ENCODE measurements at regions not wholly inside any gene's neighbourhood (a gene's known extent, or its start where the extent isn't known, plus 50 kb on each side); places are given as distances from the start of the nearest gene placed in this dataset.
"Not testable (repeated sequence)": the region's sequence is repeated elsewhere in the genome, so short reads cannot be mapped to it uniquely, and the experiment has no call there.

DNA sequence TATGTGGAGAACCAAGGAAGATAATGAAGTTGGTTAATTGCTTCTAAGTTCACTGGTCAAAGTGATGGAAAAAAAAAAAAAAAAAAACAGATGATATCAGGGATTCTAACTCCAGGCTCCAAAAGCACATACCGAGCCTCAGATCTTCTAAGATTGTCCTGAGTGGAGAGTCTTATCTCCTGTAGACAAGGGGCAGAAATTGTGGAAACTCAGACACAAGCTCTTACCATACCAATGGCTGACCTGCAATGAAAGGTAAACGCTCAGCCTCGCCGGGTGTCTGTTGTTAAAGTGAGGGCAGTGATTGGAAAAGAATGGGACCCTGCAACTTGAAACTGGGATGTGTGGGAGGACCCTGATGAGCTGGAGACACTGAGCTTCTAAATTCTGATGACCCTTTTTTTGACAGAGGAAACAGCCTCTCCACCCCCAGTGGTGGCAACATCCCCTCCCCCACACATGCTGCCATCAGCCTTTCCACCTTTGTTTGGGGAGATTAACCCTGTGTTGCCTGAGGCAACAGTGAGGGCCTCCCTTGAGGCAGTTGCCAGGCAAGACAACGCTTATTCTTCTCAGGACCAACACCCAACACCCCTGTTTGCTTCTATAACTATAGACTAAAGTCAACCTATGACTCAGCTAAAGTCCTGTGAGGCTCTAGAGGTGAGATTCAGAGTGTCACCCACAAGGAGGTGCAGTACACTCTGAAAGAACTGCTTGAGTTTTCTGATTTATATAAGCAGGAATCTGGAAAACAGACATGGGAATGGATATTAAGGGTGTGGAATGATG, 154.0 kb downstream of the THBS2 start:
- DNase-seq = no peak

DNA sequence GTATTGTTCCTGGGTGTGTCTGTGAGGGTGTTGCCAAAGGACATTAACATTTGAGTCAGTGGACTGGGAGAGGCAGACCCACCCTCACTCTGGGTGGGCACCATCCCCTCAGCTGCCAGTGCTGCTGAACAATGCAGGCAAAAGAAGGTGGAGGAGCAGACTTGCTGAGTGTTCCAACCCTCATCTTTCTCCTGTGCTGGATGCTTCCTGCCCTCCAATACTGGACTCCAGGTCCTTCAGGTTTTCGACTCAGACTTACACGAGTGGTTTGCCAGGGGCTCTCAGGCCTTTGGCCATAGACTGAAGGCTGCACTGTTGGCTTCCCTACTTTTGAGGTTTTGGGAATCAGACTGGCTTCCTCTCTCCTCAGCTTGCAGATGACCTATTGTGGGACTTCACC, 155.0 kb downstream of the THBS2 start:
- DNase-seq = not testable (repeated sequence)

- DNase-seq = no peak
These were observed 155.5 kb downstream of the THBS2 start for GRCh38 chr6:169098116-169098515.

DNA sequence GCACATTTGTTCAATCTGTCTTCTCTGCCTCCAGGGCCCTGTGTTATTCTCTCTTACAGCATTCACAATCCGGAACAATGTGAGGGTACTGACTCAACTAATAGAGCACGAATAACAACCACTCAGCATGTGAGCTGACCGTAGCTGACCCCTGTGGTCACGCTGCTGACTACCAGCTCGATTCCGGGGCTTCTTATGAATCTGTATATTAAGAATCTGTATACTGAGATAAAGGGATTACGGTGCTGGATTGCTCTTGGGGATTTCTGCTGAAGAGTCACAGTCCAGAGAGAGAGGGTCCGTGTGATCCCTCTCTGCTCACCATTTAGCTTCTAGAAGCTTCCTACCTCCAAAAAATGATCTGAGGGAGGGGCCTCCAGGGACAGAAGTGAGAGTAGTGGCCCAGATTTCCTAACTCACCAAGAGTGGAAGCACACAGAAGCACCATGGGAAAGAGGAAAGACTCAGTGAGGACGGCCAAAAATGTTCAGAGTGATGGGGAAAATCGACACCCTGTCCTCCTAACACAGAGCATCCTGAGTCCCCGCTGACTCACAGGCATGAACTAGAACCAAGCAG, 156.2 kb downstream of the THBS2 start:
- no peak for DNase-seq

GRCh38 chr6:169096388-169096787, 157.3 kb downstream of the THBS2 start:
- DNase-seq = no peak

GRCh38 chr6:169095153-169095552, 158.5 kb downstream of the THBS2 start:
- no peak for DNase-seq

- DNase-seq = no peak
These were observed 159.1 kb downstream of the THBS2 start for GRCh38 chr6:169094552-169094950.

GRCh38 chr6:169093770-169094551, 159.7 kb downstream of the THBS2 start:
- DNase-seq = no peak

GRCh38 chr6:169093066-169093723, 160.5 kb downstream of the THBS2 start:
- no peak for DNase-seq

GRCh38 chr6:169092375-169092774, 161.3 kb downstream of the THBS2 start:
- no peak for DNase-seq

DNA sequence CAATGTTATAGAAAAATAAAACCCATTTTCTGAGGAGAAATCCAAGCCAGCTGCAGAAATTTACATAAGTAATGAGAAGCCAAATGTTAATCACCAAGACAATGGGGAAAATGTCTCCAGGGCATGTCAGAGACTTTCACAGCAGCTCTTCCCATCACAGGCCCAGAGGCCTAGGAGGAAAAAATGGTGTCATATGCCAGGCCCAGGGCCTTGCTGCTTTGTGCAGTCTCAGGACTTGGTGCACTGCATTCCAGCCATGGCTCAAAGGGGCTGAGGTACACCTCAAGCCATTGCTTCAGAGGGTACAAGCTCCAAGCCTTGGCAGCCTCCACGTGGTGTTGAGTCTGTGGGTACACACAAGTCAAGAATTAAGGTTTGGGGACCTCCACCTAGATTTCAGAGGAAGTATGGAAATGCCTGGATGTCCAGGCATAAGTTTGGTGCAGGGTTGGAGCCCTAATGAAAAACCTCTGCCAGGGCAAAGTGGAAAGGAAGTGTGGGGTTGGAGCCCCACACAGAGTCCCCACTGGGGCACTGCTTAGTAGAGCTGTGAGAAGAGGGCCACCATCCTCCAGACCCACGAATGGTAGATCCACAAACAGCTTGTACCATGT, 163.0 kb downstream of the THBS2 start:
- DNase-seq = not testable (repeated sequence)

DNA sequence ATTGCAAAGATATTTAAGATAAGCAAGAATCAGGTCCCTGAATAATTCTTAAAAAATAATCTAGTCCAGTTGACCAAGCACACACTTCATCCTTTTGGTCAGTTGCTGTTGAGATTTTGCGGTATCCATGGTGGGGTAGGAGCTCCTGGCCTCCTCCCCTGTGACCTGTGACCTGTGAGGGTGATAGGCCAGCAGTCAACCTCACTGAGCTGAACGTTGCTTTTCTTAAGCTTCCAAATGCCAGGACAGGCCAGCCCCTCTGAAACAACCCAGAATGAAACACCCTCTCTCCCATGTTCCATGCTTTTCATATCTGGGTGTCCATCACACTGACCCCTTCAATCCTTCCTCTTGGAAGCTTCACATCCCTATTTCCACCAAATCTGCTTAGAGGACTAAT, 164.9 kb downstream of the THBS2 start:
- DNase-seq = no peak

- DNase-seq = no peak
These were observed 166.1 kb downstream of the THBS2 start for GRCh38 chr6:169087443-169088041.

- not testable (repeated sequence) for DNase-seq
These were observed 167.0 kb downstream of the THBS2 start for GRCh38 chr6:169086616-169087015.

DNA sequence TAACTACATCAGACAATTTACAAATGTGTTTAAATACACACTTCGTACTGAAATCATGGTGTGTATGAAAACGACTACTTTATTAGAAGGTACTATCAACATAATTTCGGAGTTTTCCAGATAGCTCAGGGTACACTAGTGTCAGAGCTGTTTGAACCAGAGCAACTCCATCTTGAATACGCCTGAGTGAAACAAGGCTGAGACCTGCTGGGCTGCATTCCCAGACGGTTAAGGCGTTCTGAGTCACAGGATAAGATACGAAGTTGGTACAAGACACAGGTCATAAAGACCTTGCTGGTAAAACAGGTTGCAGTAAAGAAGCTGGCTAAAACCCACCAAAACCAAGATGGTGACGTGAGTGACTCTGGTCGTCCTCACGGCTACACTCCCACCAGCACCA, 167.6 kb downstream of the THBS2 start:
- DNase-seq = no peak

GRCh38 chr6:169085466-169085865, 168.2 kb downstream of the THBS2 start:
- DNase-seq = no peak

DNA sequence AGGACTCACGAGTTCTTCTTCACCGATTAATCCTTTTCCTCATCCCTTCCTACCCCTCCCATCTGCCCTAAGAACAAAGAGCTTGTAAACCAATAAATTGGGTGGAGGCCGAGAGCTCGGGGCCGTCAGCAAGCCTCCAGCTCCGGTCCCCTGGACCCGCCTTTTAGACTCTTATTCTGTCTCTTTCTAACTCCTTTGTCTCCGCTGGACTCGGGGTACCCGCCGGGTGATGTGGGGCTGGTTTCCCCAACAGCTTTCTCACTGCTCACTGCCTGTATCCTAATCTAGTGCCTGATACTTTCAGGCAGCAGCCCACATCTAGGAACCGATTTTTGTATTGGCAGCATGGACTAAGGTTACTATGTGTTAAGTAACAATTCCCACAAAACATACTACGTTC, 169.1 kb downstream of the THBS2 start:
- DNase-seq = not testable (repeated sequence)

DNA sequence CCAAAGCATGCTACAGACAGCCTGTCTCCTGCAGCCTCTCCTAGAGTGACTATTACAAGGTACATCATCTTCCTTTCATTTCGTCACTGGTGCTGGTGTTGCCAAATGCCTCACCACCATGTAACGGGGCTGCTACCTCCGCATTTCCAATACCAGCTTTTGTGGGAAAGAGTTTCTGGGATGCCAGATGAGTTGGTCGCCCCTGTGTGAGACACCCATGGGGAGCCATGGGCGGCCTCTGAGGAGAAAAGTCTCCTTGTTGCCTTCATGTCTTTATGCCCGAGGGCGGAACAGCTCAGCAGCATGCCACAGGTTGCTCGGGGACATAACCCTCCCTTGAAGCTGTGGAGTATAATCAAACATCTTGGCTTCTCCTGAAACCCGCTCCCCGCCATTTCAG, 169.6 kb downstream of the THBS2 start:
- DNase-seq = no peak

- DNase-seq = no peak
These were observed 170.2 kb downstream of the THBS2 start for GRCh38 chr6:169083508-169083874.

GRCh38 chr6:169082817-169083507, 170.7 kb downstream of the THBS2 start:
- no peak for DNase-seq

GRCh38 chr6:169082093-169082492, 171.6 kb downstream of the THBS2 start:
- no peak for DNase-seq

DNA sequence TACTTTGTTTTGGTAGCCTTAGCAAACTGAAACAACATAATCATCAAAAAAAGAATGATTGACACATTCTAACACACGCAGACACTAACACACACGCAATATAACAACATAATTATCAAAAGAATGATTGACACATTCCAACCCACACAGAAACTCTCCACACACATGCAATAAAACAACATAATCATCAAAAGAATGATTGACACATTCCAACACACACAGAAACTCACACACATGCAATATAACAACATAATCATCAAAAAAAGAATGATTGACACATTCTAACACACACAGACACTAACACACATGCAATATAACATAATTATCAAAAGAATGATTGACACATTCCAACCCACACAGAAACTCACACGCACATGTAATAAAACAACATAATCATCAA, 172.4 kb downstream of the THBS2 start:
- no peak for DNase-seq

Data from NCI-H1930 (cell line).